Esophagus squamous epithelium (tissue), 5 donors: ENCODE measurements at regions not wholly inside any gene's neighbourhood (a gene's known extent, or its start where the extent isn't known, plus 50 kb on each side); places are given as distances from the start of the nearest gene placed in this dataset.

Experiments used
- DNase-seq: peaks from one replicate; lab custom pipeline; 2025; lab: John Stamatoyannopoulos, UW
- H3K27ac ChIP-seq, 4 donors: fragments of 200-600 bp; sonication (generic); one replicate each; pipeline ENCODE4 v1.5.1; 2016 to 2019; ENCODE audit warnings: mild to moderate bottlenecking in 1 of 4
- H3K27me3 ChIP-seq, 4 donors: fragments of 200-600 bp; sonication (generic); 1 replicate in 3 of 4; 2 replicates in 1 of 4; pipeline versions ENCODE4 v1.5.1 to v1.6.0; 2017 to 2021; ENCODE audit warnings: antibody characterized with exemption in 1 of 4
- H3K36me3 ChIP-seq, 3 donors: fragments of 200-600 bp; sonication (generic); one replicate each; pipeline ENCODE4 v1.5.1; 2016 to 2019
- H3K4me1 ChIP-seq, 3 donors: fragments of 200-600 bp; sonication (generic); one replicate each; pipeline ENCODE4 v1.5.1; 2017 to 2019
- H3K4me3 ChIP-seq, 4 donors: fragments of 200-600 bp; sonication (generic); 1 replicate in 3 of 4; 2 replicates in 1 of 4; pipeline ENCODE4 v1.5.1; 2016 to 2019; ENCODE audit warnings: mild to moderate bottlenecking in 2 of 4, moderate library complexity in 1 of 4
- H3K9me3 ChIP-seq, 3 donors: fragments of 200-600 bp; sonication (generic); one replicate each; pipeline ENCODE4 v1.5.1; 2016 to 2019
- POLR2A ChIP-seq, 4 donors: fragments of 450-650 bp; IDR thresholded peaks; one replicate each; pipeline ENCODE4 v1.6.1; 2017; ENCODE audit warnings: antibody characterized with exemption in 4 of 4, mild to moderate bottlenecking in 4 of 4, moderate library complexity in 3 of 4
- WGBS, 2 donors: methylation state at CpG; one replicate each; pipeline ENCODE4 v1.1.5; 2018; 5-methylcytosine and 5-hydroxymethylcytosine counted together
- intact Hi-C: fragments of 100-400 bp; cut with DNase I; formaldehyde crosslinking; loops from one replicate; pipeline ENCODE4 v1.15.0; 2022
- TF ChIP-seq, protein P1 (sequence below), 6 experiments: fragments of 450-650 bp in 4 of 6; fragments of 200-600 bp in 2 of 6; sonication (generic) in 2 of 6; IDR thresholded peaks; one replicate each; pipeline ENCODE4 v1.5.1; 2016 to 2019; ENCODE audit warnings: antibody characterized with exemption in 6 of 6, mild to moderate bottlenecking in 4 of 6, moderate library complexity in 4 of 6
- donor health status: DM: yes; HTN: yes; CAD: no.

GRCh38 chrX:13115146-13115855, 70.9 kb upstream of the FAM9C start:
- Histone ChIP-seq H3K4me3 (no peak overlapping the region), H3K27ac (peak overlapping the region in 3 of 4 donors; percentile 0 to 33 (median 12)), H3K36me3 (no peaks in the 10 kb centered on the region), H3K27me3 (no peaks in the 10 kb centered on the region), H3K4me1 (peaks cover 0 to 9% (median 0%) of the 10 kb centered on the region in 3 donors), H3K9me3 (no peaks in the 10 kb centered on the region)
- no peak for TF ChIP-seq POLR2A (IDR thresholded peaks at IDR 0.05)
- TF ChIP-seq, protein P1, sequence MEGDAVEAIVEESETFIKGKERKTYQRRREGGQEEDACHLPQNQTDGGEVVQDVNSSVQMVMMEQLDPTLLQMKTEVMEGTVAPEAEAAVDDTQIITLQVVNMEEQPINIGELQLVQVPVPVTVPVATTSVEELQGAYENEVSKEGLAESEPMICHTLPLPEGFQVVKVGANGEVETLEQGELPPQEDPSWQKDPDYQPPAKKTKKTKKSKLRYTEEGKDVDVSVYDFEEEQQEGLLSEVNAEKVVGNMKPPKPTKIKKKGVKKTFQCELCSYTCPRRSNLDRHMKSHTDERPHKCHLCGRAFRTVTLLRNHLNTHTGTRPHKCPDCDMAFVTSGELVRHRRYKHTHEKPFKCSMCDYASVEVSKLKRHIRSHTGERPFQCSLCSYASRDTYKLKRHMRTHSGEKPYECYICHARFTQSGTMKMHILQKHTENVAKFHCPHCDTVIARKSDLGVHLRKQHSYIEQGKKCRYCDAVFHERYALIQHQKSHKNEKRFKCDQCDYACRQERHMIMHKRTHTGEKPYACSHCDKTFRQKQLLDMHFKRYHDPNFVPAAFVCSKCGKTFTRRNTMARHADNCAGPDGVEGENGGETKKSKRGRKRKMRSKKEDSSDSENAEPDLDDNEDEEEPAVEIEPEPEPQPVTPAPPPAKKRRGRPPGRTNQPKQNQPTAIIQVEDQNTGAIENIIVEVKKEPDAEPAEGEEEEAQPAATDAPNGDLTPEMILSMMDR (IDR thresholded peaks at IDR 0.05) = no peak
- DNase-seq = no peak
- 50 to 51% methylated on average over 2 to 3 of the region's 3 CpGs for WGBS, 2 donors
- intact Hi-C loops = no loop called here

GRCh38 chrX:13112499-13112898, 68.1 kb upstream of the FAM9C start:
- intact Hi-C loops = no loop called here
- H3K27ac ChIP-seq = peak overlapping the region in 2 of 4 donors; percentile 49 to 74
- WGBS, 2 donors = 52 to 90% methylated on average over 1 of the region's 1 CpG

GRCh38 chrX:13110433-13111324, 66.3 kb upstream of the FAM9C start:
- Histone ChIP-seq H3K9me3 (no peaks in the 10 kb centered on the region), H3K36me3 (no peaks in the 10 kb centered on the region), H3K4me3 (no peak overlapping the region), H3K4me1 (peaks cover 0 to 5% (median 0%) of the 10 kb centered on the region in 3 donors), H3K27ac (peak overlapping the region in 3 of 4 donors; percentile 49 to 74 (median 71)), H3K27me3 (no peaks in the 10 kb centered on the region)
- DNase-seq = no peak
- intact Hi-C loops = no loop called here
- WGBS, 2 donors = 27 to 57% methylated on average over 3 to 10 of the region's 10 CpGs
- TF ChIP-seq, protein P1 (IDR thresholded peaks at IDR 0.05) = no peak
- TF ChIP-seq POLR2A (IDR thresholded peaks at IDR 0.05) = no peak

More at GRCh38 chrX:13112499-13112898, 68.1 kb upstream of the FAM9C start:
- Histone ChIP-seq H3K4me1 (peaks cover 0 to 5% (median 0%) of the 10 kb centered on the region in 3 donors), H3K4me3 (no peak overlapping the region), H3K9me3 (no peaks in the 10 kb centered on the region), H3K27me3 (no peaks in the 10 kb centered on the region), H3K36me3 (no peaks in the 10 kb centered on the region)
- TF ChIP-seq POLR2A (IDR thresholded peaks at IDR 0.05) = no peak
- TF ChIP-seq, protein P1 (IDR thresholded peaks at IDR 0.05) = no peak
- DNase-seq = no peak

DNA sequence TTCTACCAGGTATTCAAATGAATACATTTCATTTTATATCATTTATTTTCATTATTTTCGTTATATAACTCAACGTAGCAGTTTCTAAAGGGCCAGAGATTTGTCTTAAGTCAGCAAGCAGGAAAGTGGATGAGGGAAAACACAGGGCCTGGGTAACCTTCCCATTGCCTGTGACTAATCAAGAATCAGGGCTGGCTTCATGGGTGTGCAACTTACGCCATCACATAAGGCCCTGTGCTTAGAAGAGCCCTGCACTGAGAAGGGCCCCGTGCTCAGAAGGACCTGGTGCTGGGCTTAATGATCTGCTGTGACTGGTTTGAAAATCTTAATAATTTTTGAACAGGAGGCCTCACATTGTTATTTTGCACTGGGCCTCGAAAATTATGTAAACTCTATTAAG, 65.4 kb upstream of the FAM9C start:
- TF ChIP-seq POLR2A (IDR thresholded peaks at IDR 0.05) = no peak
- TF ChIP-seq, protein P1 (IDR thresholded peaks at IDR 0.05) = no peak
- no peaks in the 10 kb centered on the region for H3K27me3 ChIP-seq
- peak overlapping the region in 3 of 4 donors; percentile 49 to 74 (median 71) for H3K27ac ChIP-seq
- no peaks in the 10 kb centered on the region for H3K9me3 ChIP-seq
- H3K4me3 ChIP-seq = no peak overlapping the region
- whole genome bisulfite sequencing, 2 donors = 71 to 83% methylated on average over 3 to 5 of the region's 5 CpGs
- no peaks in the 10 kb centered on the region for H3K36me3 ChIP-seq
- DNase-seq = no peak
- peaks cover 0 to 5% (median 0%) of the 10 kb centered on the region in 3 donors for H3K4me1 ChIP-seq
- intact Hi-C loops = no loop called here

- Histone ChIP-seq H3K27me3 (no peaks in the 10 kb centered on the region), H3K4me3 (no peak overlapping the region), H3K9me3 (no peaks in the 10 kb centered on the region), H3K4me1 (peaks cover 6 to 32% (median 11%) of the 10 kb centered on the region in 3 donors), H3K36me3 (no peaks in the 10 kb centered on the region), H3K27ac (no peak overlapping the region)
- intact Hi-C loops = no loop called here
- 95 to 100% methylated on average over 1 to 2 of the region's 2 CpGs for WGBS, 2 donors
- no peak for DNase-seq
- TF ChIP-seq POLR2A (IDR thresholded peaks at IDR 0.05) = no peak
- TF ChIP-seq, protein P1 (IDR thresholded peaks at IDR 0.05) = no peak
Observed at GRCh38 chrX:13103914-13104274, 59.5 kb upstream of the FAM9C start.
